ENCODE measurements at regions not wholly inside any gene's neighbourhood (a gene's known extent, or its start where the extent isn't known, plus 50 kb on each side); places are given as distances from the start of the nearest gene placed in this dataset.

- no peaks in the 10 kb centered on the region for H3K27me3 ChIP-seq (ENCODE audit: control insufficient read depth in 4 of 4, insufficient read depth in 4 of 4, low read length in 3 of 4)
- no peak overlapping the region for H3K4me3 ChIP-seq (ENCODE audit: low read depth in 1 of 3, low read length in 3 of 3)
- no peak for DNase-seq (ENCODE audit: low spot score)
- H3K36me3 ChIP-seq (ENCODE audit: control insufficient read depth in 4 of 4, insufficient read depth in 3 of 4, low read depth in 1 of 4, low read length in 3 of 4) = no peaks in the 10 kb centered on the region
- no peak for TF ChIP-seq REST (IDR thresholded peaks at IDR 0.05)
- TF ChIP-seq CTCF (IDR thresholded peaks at IDR 0.05; ENCODE audit: low read depth, low read length, missing input control) = no peak
- TF ChIP-seq FOXA2 (IDR thresholded peaks at IDR 0.05) = no peak
- no peak for TF ChIP-seq SP1 (IDR thresholded peaks at IDR 0.05)
- TF ChIP-seq RXRA (IDR thresholded peaks at IDR 0.05) = no peak
- TF ChIP-seq RAD21 (IDR thresholded peaks at IDR 0.05) = no peak
- no peak for TF ChIP-seq ATF3 (IDR thresholded peaks at IDR 0.05)
- TF ChIP-seq HNF4G (IDR thresholded peaks at IDR 0.05) = no peak
- no peak overlapping the region for H3K27ac ChIP-seq (ENCODE audit: low read depth in 1 of 2, low read length in 2 of 2)
- no peak overlapping the region for H3K9ac ChIP-seq (ENCODE audit: low read depth in 1 of 2, low read length in 2 of 2)
- no peaks in the 10 kb centered on the region for H3K4me1 ChIP-seq (ENCODE audit: control insufficient read depth in 4 of 4, insufficient read depth in 4 of 4, low read length in 3 of 4)
- 95% methylated on average over 3 of the region's 3 CpGs for WGBS
- H3K9me3 ChIP-seq (ENCODE audit: control insufficient read depth in 4 of 4, low read length in 3 of 4) = no peaks in the 10 kb centered on the region
These were observed 658.0 kb upstream of the KCNMB2 start for GRCh38 chr3:177878192-177878591.

DNA sequence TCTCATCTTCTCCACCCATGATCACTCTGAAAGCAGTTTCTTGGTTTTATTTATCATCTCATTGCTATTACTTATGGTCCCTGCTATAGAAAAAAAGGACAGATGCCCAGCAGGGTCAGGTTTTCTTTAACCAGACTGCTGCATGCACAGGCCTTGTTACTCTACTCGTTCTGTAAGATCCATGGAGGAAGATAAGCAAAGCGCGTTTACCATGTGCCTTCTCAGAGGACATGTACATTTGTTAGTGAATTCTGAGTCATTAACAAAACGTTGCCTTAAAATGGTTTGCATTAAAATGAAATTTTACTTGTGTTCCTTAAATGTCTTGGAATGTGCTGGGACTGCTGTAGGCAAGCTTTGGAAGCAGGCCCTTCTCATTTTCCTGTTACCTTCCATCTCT is 657.3 kb upstream of the KCNMB2 start:
- no peak overlapping the region for H3K9ac ChIP-seq (ENCODE audit: low read depth in 1 of 2, low read length in 2 of 2)
- no peak overlapping the region for H3K4me3 ChIP-seq (ENCODE audit: low read depth in 1 of 3, low read length in 3 of 3)
- no peak overlapping the region for H3K27ac ChIP-seq (ENCODE audit: low read depth in 1 of 2, low read length in 2 of 2)
- 94% methylated on average over 4 of the region's 4 CpGs for WGBS
- TF ChIP-seq RXRA (IDR thresholded peaks at IDR 0.05) (no peak), ZBTB33 (IDR thresholded peaks at IDR 0.05) (no peak)
- no peaks in the 10 kb centered on the region for H3K27me3 ChIP-seq (ENCODE audit: control insufficient read depth in 4 of 4, insufficient read depth in 4 of 4, low read length in 3 of 4)
- no peaks in the 10 kb centered on the region for H3K36me3 ChIP-seq (ENCODE audit: control insufficient read depth in 4 of 4, insufficient read depth in 3 of 4, low read depth in 1 of 4, low read length in 3 of 4)
- H3K4me1 ChIP-seq (ENCODE audit: control insufficient read depth in 4 of 4, insufficient read depth in 4 of 4, low read length in 3 of 4) = no peaks in the 10 kb centered on the region
- no peak for DNase-seq (ENCODE audit: low spot score)
- no peaks in the 10 kb centered on the region for H3K9me3 ChIP-seq (ENCODE audit: control insufficient read depth in 4 of 4, low read length in 3 of 4)

DNA sequence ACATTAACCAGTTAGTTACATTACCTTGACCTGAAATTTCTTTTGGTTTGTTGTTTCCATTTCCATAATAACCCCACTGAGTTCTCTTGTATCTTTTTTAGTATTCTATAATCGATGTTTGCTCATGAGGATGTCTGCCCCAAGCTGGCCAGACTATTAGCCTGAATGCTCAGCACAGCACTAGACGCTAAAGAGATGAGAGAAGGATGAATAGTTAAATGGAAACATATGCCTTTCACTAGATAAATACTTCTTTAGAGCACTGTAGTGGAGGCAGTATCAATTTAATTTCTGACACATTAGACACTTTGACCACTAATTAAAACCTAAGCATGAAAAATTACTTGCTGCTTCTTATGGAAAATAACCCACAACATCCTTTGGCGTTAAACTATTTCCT is 654.9 kb upstream of the KCNMB2 start:
- H3K9ac ChIP-seq (ENCODE audit: low read depth in 1 of 2, low read length in 2 of 2) = no peak overlapping the region
- no peaks in the 10 kb centered on the region for H3K36me3 ChIP-seq (ENCODE audit: control insufficient read depth in 4 of 4, insufficient read depth in 3 of 4, low read depth in 1 of 4, low read length in 3 of 4)
- H3K4me3 ChIP-seq (ENCODE audit: low read depth in 1 of 3, low read length in 3 of 3) = no peak overlapping the region
- 90% methylated on average over 3 of the region's 3 CpGs for WGBS
- no peak for TF ChIP-seq SP1 (IDR thresholded peaks at IDR 0.05)
- no peak for TF ChIP-seq EGR1 (IDR thresholded peaks at IDR 0.05; ENCODE audit: low read depth in 2 of 2)
- TF ChIP-seq HNF4G (IDR thresholded peaks at IDR 0.05) = no peak
- TF ChIP-seq HNF4A (conservative IDR thresholded peaks at IDR 0.05) = no peak
- no peak for TF ChIP-seq RAD21 (IDR thresholded peaks at IDR 0.05)
- TF ChIP-seq FOXA1 (IDR thresholded peaks at IDR 0.05) = no peak
- TF ChIP-seq JUND (IDR thresholded peaks at IDR 0.05) = no peak
- no peak for TF ChIP-seq NR2F2 (IDR thresholded peaks at IDR 0.05)
- TF ChIP-seq ATF3 (IDR thresholded peaks at IDR 0.05) = no peak
- H3K9me3 ChIP-seq (ENCODE audit: control insufficient read depth in 4 of 4, low read length in 3 of 4) = no peaks in the 10 kb centered on the region
- H3K27ac ChIP-seq (ENCODE audit: low read depth in 1 of 2, low read length in 2 of 2) = no peak overlapping the region
- H3K4me1 ChIP-seq (ENCODE audit: control insufficient read depth in 4 of 4, insufficient read depth in 4 of 4, low read length in 3 of 4) = no peaks in the 10 kb centered on the region
- DNase-seq (ENCODE audit: low spot score) = no peak
- H3K27me3 ChIP-seq (ENCODE audit: control insufficient read depth in 4 of 4, insufficient read depth in 4 of 4, low read length in 3 of 4) = no peaks in the 10 kb centered on the region
